Fibroblast of skin of left biceps (primary cell): ENCODE measurements at regions not wholly inside any gene's neighbourhood (a gene's known extent, or its start where the extent isn't known, plus 50 kb on each side); places are given as distances from the start of the nearest gene placed in this dataset.

ENCODE experiments used
- DNase-seq, 2 experiments: peaks; one replicate each; pipeline ENCODE4 v3.0.0-alpha.2; 2013; ENCODE audit warnings: low read depth in 2 of 2

- DNase-seq, result no peak
These were observed 193.2 kb upstream of the RFC3 start for GRCh38 chr13:33624740-33625139.

- no peak for DNase-seq
These were observed 191.5 kb upstream of the RFC3 start for GRCh38 chr13:33626407-33626806.

GRCh38 chr13:33628662-33629061 is 189.3 kb upstream of the RFC3 start:
- no peak for DNase-seq

GRCh38 chr13:33629605-33630360 is 188.2 kb upstream of the RFC3 start:
- no peak for DNase-seq

- DNase-seq, result peak; percentile 54 to 55
These were observed 184.0 kb upstream of the RFC3 start for GRCh38 chr13:33633701-33634545.

- DNase-seq, result no peak
These were observed 183.4 kb upstream of the RFC3 start for GRCh38 chr13:33634546-33634982.

GRCh38 chr13:33636243-33636642 is 181.7 kb upstream of the RFC3 start:
- no peak for DNase-seq

GRCh38 chr13:33636955-33637670 is 180.8 kb upstream of the RFC3 start:
- DNase-seq, result no peak

- no peak for DNase-seq
These were observed 179.8 kb upstream of the RFC3 start for GRCh38 chr13:33637978-33638743.

GRCh38 chr13:33639158-33639557 is 178.8 kb upstream of the RFC3 start:
- DNase-seq, result no peak

GRCh38 chr13:33639626-33640080 is 178.3 kb upstream of the RFC3 start:
- DNase-seq, result no peak

GRCh38 chr13:33640832-33641231 is 177.1 kb upstream of the RFC3 start:
- no peak for DNase-seq

GRCh38 chr13:33642374-33643065 is 175.4 kb upstream of the RFC3 start:
- DNase-seq, result no peak

GRCh38 chr13:33644581-33645543 is 173.1 kb upstream of the RFC3 start:
- DNase-seq, result no peak

- DNase-seq, result no peak
These were observed 172.1 kb upstream of the RFC3 start for GRCh38 chr13:33645591-33646554.

- DNase-seq, result no peak
These were observed 168.6 kb upstream of the RFC3 start for GRCh38 chr13:33649212-33649878.

- DNase-seq, result no peak
These were observed 166.2 kb upstream of the RFC3 start for GRCh38 chr13:33651766-33652165.

GRCh38 chr13:33657274-33657673 is 160.7 kb upstream of the RFC3 start:
- DNase-seq, result no peak
